HG02642 (cell line): ENCODE measurements at regions not wholly inside any gene's neighbourhood (a gene's known extent, or its start where the extent isn't known, plus 50 kb on each side); places are given as distances from the start of the nearest gene placed in this dataset.

ENCODE experiments used
- ATAC-seq: cut with Tn5 transposase; IDR thresholded peaks from one replicate; pipeline ENCODE4 v1.9.1; 2021; ENCODE audit warnings: mild to moderate bottlenecking; ENCODE audit not compliant: unreplicated experiment, poor library complexity

DNA sequence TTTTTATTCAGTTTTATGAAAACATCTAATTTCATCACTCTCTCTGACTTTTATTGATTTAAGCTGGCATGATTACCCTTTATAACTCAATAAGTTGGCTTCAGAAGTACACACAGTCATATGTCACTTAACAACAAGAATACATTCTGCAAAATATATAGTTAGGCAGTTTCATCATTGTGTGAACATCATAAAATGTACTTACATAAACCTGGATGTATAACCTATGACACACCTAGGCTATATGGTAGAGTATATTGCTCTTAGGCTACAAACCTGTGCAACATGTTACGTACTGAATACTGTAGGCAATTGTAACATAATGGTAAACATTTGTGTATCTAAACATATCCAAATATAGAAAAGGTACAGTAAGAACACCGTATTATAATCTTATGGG, 362.2 kb upstream of the BTBD3 start:
- no peak for ATAC-seq

DNA sequence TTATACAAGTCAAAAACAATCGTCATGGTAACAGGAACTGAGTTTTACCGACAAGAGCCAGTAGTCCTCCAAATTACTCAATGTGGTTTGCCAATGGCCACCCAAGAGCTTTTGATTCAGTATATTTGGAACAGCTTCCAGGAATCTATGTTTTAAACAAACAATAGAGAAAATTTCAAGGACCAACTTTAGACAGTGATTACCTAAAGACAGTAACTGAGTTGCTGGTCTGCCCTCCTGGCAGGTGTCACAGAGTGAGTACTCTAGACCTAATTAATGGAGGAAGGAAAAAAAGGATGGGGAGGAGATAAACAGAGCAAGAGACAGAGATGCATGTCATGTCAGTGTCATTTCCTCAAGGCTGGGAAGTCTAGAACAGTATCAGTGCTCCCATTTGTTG, 361.3 kb upstream of the BTBD3 start:
- ATAC-seq: no peak

DNA sequence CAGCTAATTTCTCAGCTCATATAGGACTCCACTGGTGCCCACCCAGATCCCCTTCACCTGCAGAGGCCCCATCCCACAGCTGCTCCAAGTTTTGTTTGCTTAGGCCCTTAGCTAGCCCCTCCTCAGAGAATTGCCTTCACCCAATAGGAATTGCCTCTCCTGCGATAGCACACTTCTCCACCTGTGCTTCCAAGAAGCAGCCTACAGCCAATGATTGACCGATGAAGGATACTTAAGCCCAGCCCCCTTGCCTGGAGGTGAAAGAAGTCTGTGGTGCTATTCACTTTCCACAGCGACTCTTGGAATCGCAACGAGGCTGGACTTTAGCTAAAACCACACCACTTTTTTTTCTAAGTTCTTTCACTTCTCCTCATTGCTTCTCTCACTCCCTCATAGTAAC, 353.2 kb upstream of the BTBD3 start:
- no peak for ATAC-seq

DNA sequence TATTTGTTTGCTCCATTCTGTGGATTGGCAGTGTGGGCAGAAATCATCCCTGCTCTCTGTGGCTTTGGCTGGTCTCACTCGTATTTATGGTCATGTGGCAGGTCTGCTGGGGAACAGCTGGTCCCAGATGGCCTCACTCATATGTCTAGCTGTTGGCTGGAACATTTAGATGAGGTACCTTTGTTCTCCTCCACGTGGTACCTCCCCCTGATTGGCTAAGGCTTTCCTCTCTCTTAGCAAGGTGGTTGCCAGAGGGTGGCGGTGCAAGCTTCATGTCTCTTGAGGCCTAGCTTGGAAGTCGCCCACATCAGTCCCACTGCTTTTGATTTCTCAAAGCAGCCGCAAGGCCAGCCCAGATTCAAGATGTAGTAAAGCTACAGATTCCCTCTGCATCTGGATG, 348.5 kb upstream of the BTBD3 start:
- no peak for ATAC-seq

DNA sequence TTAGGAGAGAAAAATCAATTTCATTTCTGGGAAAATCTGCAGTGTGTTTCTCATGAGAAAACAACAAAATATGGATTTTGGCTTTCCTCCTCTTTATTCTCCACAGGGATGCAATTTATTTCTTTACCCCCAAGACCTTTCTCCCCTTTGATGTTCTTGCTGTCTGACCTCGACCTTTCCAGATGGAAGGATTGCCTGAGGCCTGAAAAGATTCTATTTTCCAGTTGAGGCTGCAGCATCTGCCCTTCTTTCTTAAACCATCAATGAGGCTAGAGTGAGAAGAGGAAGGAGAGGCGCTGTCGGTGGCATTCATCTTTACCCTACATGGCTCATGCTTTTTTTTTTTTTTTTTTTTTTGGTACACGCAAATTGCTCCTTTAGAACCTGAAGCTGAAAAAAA, 344.2 kb upstream of the BTBD3 start:
- no peak for ATAC-seq

DNA sequence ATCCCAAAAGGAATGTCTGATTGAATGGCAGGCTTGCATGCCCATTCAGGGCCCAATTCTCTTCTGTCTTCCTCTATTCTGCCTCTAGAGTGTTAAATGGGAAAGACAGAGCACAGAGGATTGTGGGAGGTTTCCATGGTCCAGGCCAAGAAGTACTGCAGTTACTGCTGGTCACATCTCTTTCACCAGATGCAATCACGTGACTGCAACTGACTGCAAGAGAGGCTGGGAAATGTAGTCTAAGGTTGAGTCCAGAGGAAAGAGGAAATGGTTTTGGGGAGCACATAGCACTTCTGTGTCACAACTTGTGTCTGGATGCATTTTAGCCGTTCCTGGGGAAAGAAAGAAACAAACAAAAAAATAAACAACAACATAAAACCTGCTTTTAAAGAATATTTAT, 336.4 kb upstream of the BTBD3 start:
- ATAC-seq: no peak

DNA sequence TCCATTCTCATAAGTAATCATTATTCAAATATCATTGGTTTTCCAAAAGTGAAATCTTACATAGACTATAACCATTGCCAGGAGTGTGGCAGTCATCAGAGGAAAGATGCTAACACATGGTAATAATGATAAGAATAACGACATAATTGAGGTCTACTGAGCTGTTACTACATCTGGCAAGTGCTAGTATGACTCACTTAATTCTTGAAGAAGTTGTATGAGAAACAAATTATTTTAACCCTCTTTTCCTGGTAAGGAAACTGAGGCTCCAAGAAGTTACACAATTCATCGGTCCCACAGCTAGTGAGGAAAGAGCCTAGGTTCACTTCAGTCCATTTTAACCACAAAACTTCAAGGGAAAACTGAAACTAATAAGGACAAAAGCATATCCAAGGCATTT, 335.6 kb upstream of the BTBD3 start:
- no peak for ATAC-seq

DNA sequence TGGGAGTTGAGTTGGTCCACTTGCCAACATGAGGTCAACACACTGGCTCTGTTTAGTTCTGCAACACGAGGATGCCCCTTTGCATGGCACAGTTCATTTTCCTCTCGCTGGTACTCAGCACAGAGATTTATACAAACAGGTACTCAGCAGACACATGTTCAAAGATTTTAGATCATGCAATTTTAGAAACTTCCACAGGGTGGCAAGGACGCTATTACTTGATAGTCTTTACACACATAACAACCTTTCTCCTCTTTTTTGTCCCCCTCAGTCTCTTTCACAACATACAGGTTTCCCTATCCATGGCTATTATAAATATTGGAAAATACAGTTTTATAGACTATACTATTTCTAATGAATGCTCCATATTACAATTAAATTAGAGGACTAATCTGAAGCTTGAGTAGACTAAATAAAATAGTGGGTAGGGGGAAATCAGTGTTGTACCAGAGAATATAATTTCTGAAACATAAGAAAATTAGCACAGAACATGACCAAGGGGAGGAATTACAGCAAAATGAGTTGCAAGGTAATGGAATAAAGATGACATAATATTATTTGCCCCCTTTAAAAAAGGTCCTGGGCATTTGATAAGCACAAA, 331.8 kb upstream of the BTBD3 start:
- no peak for ATAC-seq

DNA sequence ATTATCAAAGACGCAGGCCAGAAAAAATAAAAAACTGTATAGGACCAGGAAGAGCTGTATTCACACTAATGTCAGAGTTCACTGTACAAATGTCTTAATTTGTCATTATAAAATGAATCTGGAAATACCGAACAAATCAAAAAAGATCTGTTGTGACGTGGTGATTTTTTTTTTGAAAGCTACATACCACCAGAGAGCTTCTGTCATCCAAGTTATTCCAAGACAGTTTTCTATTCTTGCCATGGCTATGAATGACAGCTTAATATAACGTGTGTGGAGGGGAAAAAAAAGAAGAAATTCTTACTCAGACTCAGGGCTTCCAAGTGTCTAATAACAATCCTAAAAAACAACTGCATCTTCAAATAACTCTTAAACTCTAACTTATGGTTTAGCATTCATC, 328.8 kb upstream of the BTBD3 start:
- no peak for ATAC-seq

DNA sequence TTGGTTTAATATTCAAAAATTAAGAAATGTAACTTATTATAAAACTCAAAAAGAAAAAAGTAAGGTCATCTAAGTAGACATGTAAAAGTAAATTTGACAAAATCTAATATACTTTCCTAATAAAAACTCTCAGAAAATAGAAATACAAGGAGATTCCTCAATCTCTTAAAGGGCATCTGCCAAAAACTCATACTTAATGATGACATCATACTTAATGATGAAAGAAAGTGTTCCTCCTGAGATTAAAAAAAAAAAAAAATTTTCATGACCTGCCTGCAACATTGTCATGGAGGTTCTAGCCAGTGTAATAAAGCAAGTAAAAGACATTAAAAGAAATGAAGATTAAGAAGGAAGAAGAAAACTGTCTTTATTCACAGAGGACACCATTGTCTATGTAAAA, 325.7 kb upstream of the BTBD3 start:
- no peak for ATAC-seq

DNA sequence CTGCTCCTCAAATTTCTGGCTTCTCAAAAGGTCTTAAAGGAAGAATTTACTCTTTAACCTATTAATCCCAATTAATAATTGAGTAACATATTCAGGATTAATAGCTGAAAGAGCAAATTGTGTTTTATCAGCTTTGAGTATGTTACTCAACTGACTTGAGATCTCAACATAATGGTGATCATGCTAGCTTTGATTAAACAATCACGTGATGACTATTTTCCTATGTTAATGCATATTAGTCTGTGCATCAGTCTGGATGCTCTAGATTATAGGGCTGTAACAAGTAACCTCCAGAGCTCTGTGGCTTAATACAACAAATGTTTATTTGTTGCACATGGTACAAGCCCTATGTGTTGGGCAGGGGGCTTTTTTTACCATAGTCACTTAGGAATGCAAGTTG, 313.4 kb upstream of the BTBD3 start:
- no peak for ATAC-seq

DNA sequence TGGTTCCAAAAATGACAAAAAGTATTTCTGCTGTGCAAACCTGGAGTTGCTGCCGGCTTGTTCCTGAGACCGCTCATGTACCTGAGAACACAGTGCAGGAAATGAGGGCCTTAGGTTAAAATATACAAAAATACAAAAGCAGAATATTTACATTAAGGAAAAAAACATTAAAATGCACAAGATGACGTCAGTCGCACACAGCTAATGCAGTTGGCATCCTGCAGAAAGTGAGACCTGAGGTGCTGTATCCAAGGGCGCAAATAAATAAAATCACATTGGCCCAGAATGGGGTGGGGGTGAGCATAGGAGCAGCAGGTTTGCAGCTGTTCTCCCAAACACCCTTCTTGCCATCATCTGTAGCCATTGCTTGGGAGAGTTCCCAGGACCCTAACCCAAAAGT, 310.6 kb upstream of the BTBD3 start:
- no peak for ATAC-seq

DNA sequence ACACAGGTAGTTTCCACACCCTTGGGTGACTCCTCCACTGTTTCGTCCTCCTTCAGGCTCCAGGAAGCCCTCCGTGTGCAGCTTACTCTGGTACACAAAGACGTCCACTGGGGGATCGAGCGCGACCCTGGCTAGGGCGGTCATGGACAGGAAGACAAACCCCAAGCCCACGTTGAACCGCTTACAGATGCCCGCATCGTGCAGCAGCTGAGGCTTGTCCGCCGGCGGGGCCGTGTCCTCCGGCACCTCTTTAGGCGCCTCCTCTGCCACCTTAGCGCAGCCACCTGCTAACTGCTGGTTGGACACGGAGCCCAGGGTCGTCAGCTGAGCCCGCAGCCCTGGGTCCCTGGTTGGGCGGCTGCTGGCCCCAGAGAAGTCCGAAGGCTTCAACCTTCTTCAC, 309.0 kb upstream of the BTBD3 start:
- ATAC-seq: no peak

DNA sequence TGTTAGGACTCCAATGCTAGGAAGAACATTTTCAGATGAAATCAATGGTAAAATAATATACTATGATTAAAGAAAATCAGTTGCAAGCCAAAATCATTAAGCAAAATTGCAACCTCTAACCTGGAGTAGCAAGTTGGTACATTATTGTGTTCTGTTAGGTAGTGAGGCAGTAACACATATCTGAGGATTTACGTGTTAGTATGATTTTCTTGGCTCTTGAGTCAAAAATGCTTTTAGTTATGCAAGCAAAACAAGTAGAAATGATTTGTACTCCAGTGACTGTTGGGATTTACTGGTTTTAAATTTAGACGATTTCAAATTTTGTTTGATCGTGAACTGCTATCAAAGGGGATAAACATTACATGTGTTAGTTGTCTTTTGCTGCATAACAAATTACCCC, 293.0 kb upstream of the BTBD3 start:
- no peak for ATAC-seq

DNA sequence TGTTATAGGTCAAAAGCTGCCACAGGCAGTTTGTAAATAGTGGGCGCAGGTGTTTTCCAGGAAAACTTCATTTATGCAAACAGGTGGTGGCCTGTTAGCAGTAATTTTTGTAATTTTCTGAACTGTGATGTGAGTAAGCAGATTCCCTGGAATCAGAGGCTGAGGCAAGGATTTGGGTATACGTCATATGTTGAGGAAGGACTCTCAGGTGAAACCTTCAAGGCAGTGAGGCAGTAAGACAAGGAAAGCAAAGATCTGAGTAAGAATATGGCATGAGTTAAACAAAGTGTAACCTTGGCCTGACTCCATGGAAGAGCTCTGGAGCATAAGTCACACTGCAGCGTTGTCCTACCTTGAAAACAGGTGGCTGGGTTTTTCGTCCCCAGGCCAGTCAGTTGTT, 291.1 kb upstream of the BTBD3 start:
- no peak for ATAC-seq

DNA sequence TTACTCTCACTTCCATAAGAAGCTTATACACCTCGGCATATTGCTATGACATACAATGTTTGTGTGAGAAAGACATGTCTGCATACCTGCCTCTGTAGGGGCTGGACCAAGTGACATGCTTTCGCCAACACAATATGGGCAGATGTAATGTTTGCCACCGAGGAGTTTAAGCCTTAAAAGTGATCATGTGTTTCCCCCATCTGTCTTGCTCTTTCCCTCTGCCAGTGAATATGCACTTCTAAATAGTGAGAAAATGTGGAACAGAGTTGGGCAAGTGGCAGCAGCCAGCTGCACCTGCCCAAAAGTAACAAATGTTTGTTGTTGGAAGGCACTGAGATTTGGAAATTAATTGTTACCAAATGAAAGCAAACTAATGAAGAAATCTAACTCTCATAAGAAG, 274.8 kb upstream of the BTBD3 start:
- ATAC-seq: no peak

DNA sequence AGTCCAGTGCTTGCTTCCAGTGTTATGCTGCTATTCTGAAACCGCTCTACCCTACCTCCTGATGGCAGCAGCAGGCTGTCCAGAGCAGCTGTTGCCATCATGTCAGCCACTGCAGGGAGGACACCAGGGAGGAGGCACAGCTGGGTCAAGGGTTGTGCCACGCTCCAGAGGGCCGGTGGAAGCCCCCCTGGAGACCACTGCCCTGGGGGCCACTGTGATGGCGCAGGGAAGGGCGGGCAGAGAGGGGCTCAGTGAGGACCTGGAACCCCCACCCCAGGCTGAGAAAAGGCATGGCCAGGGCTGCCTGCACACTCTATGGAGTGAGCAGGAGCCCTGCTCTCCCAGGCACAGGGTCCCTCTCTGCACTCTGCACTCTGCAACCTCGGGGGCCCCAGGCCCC, 271.3 kb upstream of the BTBD3 start:
- no peak for ATAC-seq

DNA sequence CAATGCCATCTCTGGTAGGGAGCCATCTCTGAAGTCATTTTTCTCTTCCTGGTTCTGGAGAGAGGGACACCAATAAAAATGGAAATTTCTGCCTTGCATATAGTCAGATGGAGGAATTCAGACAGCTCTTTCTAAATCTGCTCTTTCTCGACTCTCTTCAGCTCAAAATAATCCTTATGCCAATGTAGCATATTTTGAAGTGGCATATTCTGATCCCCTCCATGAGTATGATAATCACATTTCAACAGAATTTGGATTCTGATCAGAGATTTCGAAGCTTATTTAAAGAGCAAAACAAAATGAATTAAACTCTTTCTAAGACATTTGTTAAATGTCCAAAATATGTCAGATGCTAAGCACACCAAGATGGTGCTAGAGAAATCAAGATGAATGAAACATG, 267.1 kb upstream of the BTBD3 start:
- no peak for ATAC-seq

DNA sequence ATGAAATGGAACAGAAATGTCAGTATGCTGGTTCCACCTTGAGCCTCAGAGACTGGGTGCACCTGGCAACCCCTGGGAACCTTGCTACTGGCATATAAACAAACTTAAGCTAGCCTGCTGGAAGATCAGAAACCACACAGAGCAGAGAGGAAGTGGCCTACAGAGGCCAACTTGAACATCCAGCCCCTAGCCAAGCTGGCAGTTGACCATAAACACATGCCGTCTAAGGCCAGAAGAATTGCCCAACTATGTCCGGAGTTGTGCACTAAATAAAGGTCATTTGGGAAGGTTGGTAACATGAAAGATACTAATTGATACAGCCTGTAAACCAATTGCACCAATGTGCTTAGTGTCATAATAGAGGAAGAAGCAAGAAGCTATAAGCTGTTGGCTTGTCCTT, 266.6 kb upstream of the BTBD3 start:
- ATAC-seq: no peak

DNA sequence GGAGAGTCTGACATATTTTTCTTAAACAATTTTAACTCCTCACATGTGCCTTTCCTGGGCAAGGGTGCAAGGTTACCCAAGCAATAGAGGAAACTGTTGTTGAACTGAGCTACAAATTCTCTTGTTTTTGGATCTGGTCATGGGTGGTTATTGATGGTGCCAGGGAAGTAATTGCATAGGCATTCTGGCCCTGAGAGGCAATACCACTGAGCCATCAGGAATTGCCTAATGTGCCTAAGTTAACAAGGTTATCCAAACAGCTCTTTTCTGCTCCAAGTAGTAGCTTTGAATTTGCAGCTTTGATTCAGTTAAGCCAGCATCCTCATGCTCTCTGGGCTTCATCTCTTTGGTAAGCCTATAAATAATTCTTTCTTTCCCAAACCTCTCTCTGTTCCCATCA, 266.0 kb upstream of the BTBD3 start:
- no peak for ATAC-seq

DNA sequence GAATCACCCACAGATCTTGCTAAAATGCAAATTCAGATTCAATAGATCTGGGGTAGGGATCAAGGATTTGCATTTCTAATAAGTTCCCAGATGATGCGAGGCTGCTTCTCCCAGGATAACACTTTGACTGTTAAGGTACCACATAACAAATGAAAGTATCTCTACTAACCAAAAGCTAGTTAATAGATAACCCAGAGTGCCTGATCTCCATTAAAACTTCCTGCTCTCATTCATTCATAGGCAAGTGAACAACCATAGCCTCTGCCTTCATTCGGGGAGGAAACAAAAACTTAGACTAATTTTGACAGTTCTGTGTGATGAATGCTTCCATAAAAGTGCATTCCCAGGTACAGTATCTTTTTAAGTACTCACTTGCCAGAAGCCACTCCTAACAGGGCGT, 265.6 kb upstream of the BTBD3 start:
- ATAC-seq: no peak

DNA sequence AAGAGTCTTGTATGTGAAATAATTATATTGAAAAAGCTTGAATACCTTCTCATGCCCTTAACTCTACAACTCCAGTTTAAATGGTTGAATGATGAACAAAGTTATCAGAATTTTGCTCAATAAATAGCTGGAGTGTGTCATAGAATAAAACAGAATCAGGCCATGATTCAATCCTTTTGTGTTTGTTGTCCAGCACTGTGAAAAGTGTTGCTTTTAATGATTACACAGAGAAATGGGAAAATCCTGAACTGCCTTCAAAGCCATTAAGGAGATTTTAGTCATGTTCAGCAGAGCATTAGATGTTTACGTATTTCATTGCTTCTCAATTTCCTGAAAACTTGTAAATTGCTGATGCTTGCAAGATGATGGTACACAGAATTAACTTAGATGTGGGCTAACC, 262.9 kb upstream of the BTBD3 start:
- ATAC-seq: no peak

DNA sequence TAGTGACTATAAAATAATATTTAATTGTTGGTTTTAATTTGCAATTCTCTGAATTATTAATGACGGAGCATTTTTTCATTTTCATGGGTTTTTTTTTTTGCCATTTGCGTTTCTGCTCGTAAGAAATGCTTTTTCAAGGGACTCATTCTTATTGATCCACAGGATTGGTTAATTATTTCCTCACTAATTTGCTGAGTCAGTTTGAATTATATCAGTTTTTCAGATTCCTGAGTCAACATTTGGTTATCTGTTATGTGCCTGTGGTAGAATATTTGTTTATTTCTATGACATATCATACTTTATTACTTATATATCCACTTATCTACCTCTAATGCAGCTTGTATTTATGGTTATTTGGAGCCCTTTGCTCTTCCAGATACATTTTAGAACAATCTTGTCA, 257.0 kb upstream of the BTBD3 start:
- ATAC-seq: no peak
